H1 (cell line): ENCODE measurements at regions not wholly inside any gene's neighbourhood (a gene's known extent, or its start where the extent isn't known, plus 50 kb on each side); places are given as distances from the start of the nearest gene placed in this dataset.
A peak's percentile ranks its signal among the peaks of the same experiment; 100 is the strongest.

Experiments
- CTCF ChIA-PET: fragments of 300-600 bp; sonication (Branson Sonifier 250); formaldehyde crosslinking; loops from one replicate; lab custom pipeline; 2021; ENCODE audit not compliant: partially characterized antibody; lab: Charles Lee
- POLR2A ChIA-PET: fragments of 300-600 bp; sonication (Branson Sonifier 250); formaldehyde crosslinking; loops from one replicate; lab custom pipeline; 2021; ENCODE audit warnings: inconsistent platforms; ENCODE audit not compliant: partially characterized antibody; lab: Charles Lee
- DNase-seq, 2 experiments: peaks; one replicate each; pipeline versions ENCODE4 v3.0.0 to v3.0.0-alpha.2; 2010 to 2022; ENCODE audit warnings: low spot score in 2 of 2, low read depth in 1 of 2, mixed read lengths in 1 of 2
- FAIRE-seq: peaks from 2 replicates; lab custom pipeline; 2011; peaks lifted over from hg19 to GRCh38; lab: Jason Lieb, UNC
- H2AFZ ChIP-seq: 2 replicates; pipeline ENCODE4 v1.8.1; 2012; ENCODE audit warnings: low read length, inconsistent platforms
- H2AK5ac ChIP-seq: 2 replicates; pipeline ENCODE4 v1.6.1; 2013; ENCODE audit warnings: low read depth, low read length
- H2BK120ac ChIP-seq: replicated peaks from 2 replicates; pipeline ENCODE3; 2013; ENCODE audit warnings: low read depth, low read length, inconsistent platforms
- H2BK12ac ChIP-seq: 2 replicates; pipeline ENCODE4 v1.6.1; 2013; ENCODE audit warnings: low read depth, low read length
- H2BK15ac ChIP-seq: 2 replicates; pipeline ENCODE4 v1.6.1; 2013; ENCODE audit warnings: low read length
- H2BK20ac ChIP-seq: 2 replicates; pipeline ENCODE4 v1.6.1; 2013; ENCODE audit warnings: low read length
- H2BK5ac ChIP-seq: 2 replicates; pipeline ENCODE4 v1.6.1; 2013; ENCODE audit warnings: low read depth, low read length
- H3K14ac ChIP-seq: 2 replicates; pipeline ENCODE4 v1.6.1; 2013; ENCODE audit warnings: inconsistent platforms; ENCODE audit not compliant: insufficient read length
- H3K18ac ChIP-seq: 2 replicates; pipeline ENCODE4 v1.6.1; 2013; ENCODE audit warnings: low read length; ENCODE audit errors: extremely low read depth
- H3K23ac ChIP-seq: 2 replicates; pipeline ENCODE4 v1.6.1; 2013; ENCODE audit warnings: inconsistent platforms; ENCODE audit not compliant: insufficient read length
- H3K23me2 ChIP-seq: 2 replicates; pipeline ENCODE4 v1.6.1; 2013; ENCODE audit warnings: low read depth, low read length
- H3K27ac ChIP-seq: 2 replicates; pipeline ENCODE4 v1.6.1; 2011; ENCODE audit warnings: low read depth, low read length, inconsistent platforms
- H3K27me3 ChIP-seq, 4 experiments: replicated peaks in 1 of 4; 1 replicate in 1 of 4; 2 replicates in 3 of 4; pipeline versions ENCODE4 v1.6.1 to v1.8.1; 2011 to 2013; ENCODE audit warnings: low read length in 3 of 4, mild to moderate bottlenecking in 3 of 4, inconsistent platforms in 2 of 4, mixed read lengths in 2 of 4, moderate library complexity in 1 of 4; ENCODE audit not compliant: control insufficient read depth in 3 of 4, insufficient read depth in 3 of 4; ENCODE audit errors: extremely low read depth in 1 of 4
- H3K36me3 ChIP-seq, 4 experiments: 2 replicates each; pipeline versions ENCODE4 v1.6.1 to v1.8.1; 2011 to 2013; ENCODE audit warnings: mild to moderate bottlenecking in 4 of 4, low read length in 3 of 4, moderate library complexity in 2 of 4, control low read depth in 1 of 4, inconsistent platforms in 1 of 4; ENCODE audit not compliant: insufficient read depth in 4 of 4, control insufficient read depth in 2 of 4
- H3K4ac ChIP-seq: replicated peaks from 2 replicates; pipeline ENCODE3; 2013; ENCODE audit warnings: low read length, low read depth, mixed read lengths, inconsistent platforms; ENCODE audit not compliant: insufficient read length
- H3K4me1 ChIP-seq, 4 experiments: replicated peaks in 1 of 4; 1 replicate in 1 of 4; 2 replicates in 3 of 4; pipeline versions ENCODE4 v1.6.1 to v1.8.1; 2011 to 2013; ENCODE audit warnings: low read length in 3 of 4, inconsistent platforms in 2 of 4, mixed read lengths in 1 of 4; ENCODE audit not compliant: insufficient read depth in 4 of 4, control insufficient read depth in 3 of 4
- H3K4me2 ChIP-seq, 2 experiments: 2 replicates each; pipeline versions ENCODE4 v1.6.1 to v1.8.1; 2011 to 2013; ENCODE audit warnings: low read depth in 2 of 2, low read length in 2 of 2, control low read depth in 1 of 2, inconsistent platforms in 1 of 2, mild to moderate bottlenecking in 1 of 2; ENCODE audit not compliant: insufficient read depth in 1 of 2
- H3K4me3 ChIP-seq, 4 experiments: fragments of 200-600, 300-600 bp in 1 of 4; sonication (generic), shearing (Covaris generic), sonication (Bioruptor Twin) in 1 of 4; 2 replicates each; pipeline versions ENCODE4 v1.5.1 to v1.8.1; 2011 to 2016; ENCODE audit warnings: low read length in 4 of 4, low read depth in 3 of 4, control low read depth in 2 of 4, inconsistent platforms in 2 of 4, mild to moderate bottlenecking in 2 of 4, mixed read lengths in 1 of 4, moderate library complexity in 1 of 4; ENCODE audit not compliant: insufficient read depth in 2 of 4; ENCODE audit errors: extremely low read depth in 1 of 4
- H3K56ac ChIP-seq: replicated peaks from 2 replicates; pipeline ENCODE3; 2013; ENCODE audit warnings: low read depth, mild to moderate bottlenecking, mixed read lengths, low read length, inconsistent platforms; ENCODE audit not compliant: insufficient read length
- H3K79me1 ChIP-seq: 2 replicates; pipeline ENCODE4 v1.6.1; 2013; ENCODE audit warnings: low read depth, low read length, control low read depth
- H3K79me2 ChIP-seq, 2 experiments: 2 replicates each; pipeline versions ENCODE4 v1.6.1 to v1.8.1; 2012 to 2013; ENCODE audit warnings: low read length in 2 of 2, mild to moderate bottlenecking in 2 of 2, inconsistent platforms in 1 of 2; ENCODE audit not compliant: insufficient read depth in 2 of 2, control insufficient read depth in 1 of 2
- H3K9ac ChIP-seq, 4 experiments: replicated peaks in 1 of 4; 1 replicate in 1 of 4; 2 replicates in 3 of 4; pipeline versions ENCODE4 v1.6.1 to v1.8.1; 2011 to 2013; ENCODE audit warnings: low read depth in 3 of 4, low read length in 3 of 4, control low read depth in 2 of 4, mild to moderate bottlenecking in 2 of 4, moderate library complexity in 2 of 4, inconsistent platforms in 1 of 4; ENCODE audit errors: extremely low read depth in 1 of 4
- H3K9me3 ChIP-seq, 2 experiments: 2 replicates each; pipeline versions ENCODE4 v1.6.1 to v1.8.1; 2012 to 2013; ENCODE audit warnings: mild to moderate bottlenecking in 2 of 2, moderate library complexity in 2 of 2, control low read depth in 1 of 2, inconsistent platforms in 1 of 2, low read depth in 1 of 2, low read length in 1 of 2, mixed read lengths in 1 of 2; ENCODE audit not compliant: insufficient read depth in 2 of 2
- H4K20me1 ChIP-seq, 2 experiments: replicated peaks in 1 of 2; 2 replicates each; pipeline versions ENCODE3 to v1.8.1; 2011 to 2013; ENCODE audit warnings: inconsistent platforms in 2 of 2, low read length in 2 of 2, mild to moderate bottlenecking in 1 of 2; ENCODE audit not compliant: insufficient read depth in 2 of 2, control insufficient read depth in 1 of 2
- H4K5ac ChIP-seq: 2 replicates; pipeline ENCODE4 v1.6.1; 2013; ENCODE audit warnings: low read length, low read depth, mixed read lengths, inconsistent platforms; ENCODE audit not compliant: insufficient read length
- H4K8ac ChIP-seq: 2 replicates; pipeline ENCODE4 v1.8.0; 2013; ENCODE audit warnings: mild to moderate bottlenecking, moderate library complexity, low read length, inconsistent platforms; ENCODE audit not compliant: insufficient read depth; ENCODE audit errors: extremely low read depth
- H4K91ac ChIP-seq: replicated peaks from 2 replicates; pipeline ENCODE3; 2013; ENCODE audit warnings: low read length, mixed read lengths, inconsistent platforms; ENCODE audit not compliant: insufficient read length
- TAF7 ChIP-seq: optimal IDR thresholded peaks from 2 replicates; pipeline ENCODE3; 2011; ENCODE audit warnings: low read depth, mild to moderate bottlenecking, inconsistent platforms, low read length, moderate library complexity, borderline replicate concordance
- TEAD4 ChIP-seq: IDR thresholded peaks from 2 replicates; pipeline ENCODE4 v1.6.1; 2012; ENCODE audit warnings: low read depth, low read length, inconsistent platforms, mixed read lengths
- WGBS, 2 experiments: shearing (Covaris generic) in 1 of 2; methylation state at CpG; one replicate each; pipeline versions ENCODE4 v1.1.6 to v1.1.7; 2013 to 2015; ENCODE audit warnings: low lambda C conversion rate in 2 of 2, mixed read lengths in 2 of 2, inconsistent platforms in 1 of 2, low coverage in 1 of 2, missing lambda C conversion rate in 1 of 2; ENCODE audit not compliant: insufficient replicate concordance in 2 of 2, insufficient coverage in 1 of 2, insufficient read length in 1 of 2; ENCODE audit errors: extremely low coverage in 1 of 2, missing lambda C conversion rate in 1 of 2; 5-methylcytosine and 5-hydroxymethylcytosine counted together

GRCh38 chr6:14286634-14287428 is 169.3 kb downstream of the CD83 start:
- no peak overlapping the region for H2BK120ac ChIP-seq
- H2BK15ac ChIP-seq, result no peak overlapping the region
- no peak overlapping the region for H3K4ac ChIP-seq
- H3K9me3 ChIP-seq, result no peaks in the 10 kb centered on the region
- WGBS, 2 experiments, result 83% methylated on average over 1 of the region's 1 CpG; no CpG with 5 or more reads in 1 of the 2 experiments
- no peaks in the 10 kb centered on the region for H3K79me2 ChIP-seq
- no peak overlapping the region for H2BK20ac ChIP-seq
- no peak overlapping the region for H3K23ac ChIP-seq
- TF ChIP-seq TEAD4, result 0 out of 2 replicates have a peak, but pooled peaks have one; percentile 26
- TF ChIP-seq TAF7, result no peak
- peaks cover 3 to 10% (median 7%) of the 10 kb centered on the region in 4 experiments; a peak in 6 of 7 replicates for H3K4me1 ChIP-seq
- CTCF ChIA-PET, result interaction anchor here (1.2 to 1.7 kb wide), 3 partner anchors 22 to 30 kb away, joined by 4 read pairs; no protein-coding TSS in a partner anchor
- H4K91ac ChIP-seq, result no peak overlapping the region
- H3K36me3 ChIP-seq, result peaks cover 0 to 19% (median 0%) of the 10 kb centered on the region in 4 experiments; a peak in 1 of 8 replicates
- no peaks in the 10 kb centered on the region; a peak in 1 of 7 replicates for H3K27me3 ChIP-seq
- no peak overlapping the region for H2BK12ac ChIP-seq
- H3K9ac ChIP-seq, result no peak overlapping the region
- no peak overlapping the region for H3K18ac ChIP-seq
- no peak overlapping the region for H3K56ac ChIP-seq
- POLR2A ChIA-PET, result interaction anchor here (1.5 kb wide), 1 partner anchor 12 kb away, joined by 5 read pairs; no protein-coding TSS in a partner anchor
- no peaks in the 10 kb centered on the region for H4K20me1 ChIP-seq
- peaks cover 2% of the 10 kb centered on the region; the same call in 1 of the 2 replicates for H3K23me2 ChIP-seq
- H3K27ac ChIP-seq, result no peak overlapping the region
- FAIRE-seq, result peak; percentile 81
- H2AFZ ChIP-seq, result no peak overlapping the region
- no peak overlapping the region for H3K14ac ChIP-seq
- no peak overlapping the region for H4K8ac ChIP-seq
- no peak overlapping the region for H2BK5ac ChIP-seq
- no peaks in the 10 kb centered on the region for H3K79me1 ChIP-seq
- no peak for DNase-seq
- H3K4me3 ChIP-seq, result no peak overlapping the region
- H3K4me2 ChIP-seq, result no peak overlapping the region
- no peak overlapping the region for H4K5ac ChIP-seq
- H2AK5ac ChIP-seq, result no peak overlapping the region
